ENCODE measurements at regions not wholly inside any gene's neighbourhood (a gene's known extent, or its start where the extent isn't known, plus 50 kb on each side); places are given as distances from the start of the nearest gene placed in this dataset.
"Not testable (repeated sequence)": the region's sequence is repeated elsewhere in the genome, so short reads cannot be mapped to it uniquely, and the experiment has no call there.

DNA sequence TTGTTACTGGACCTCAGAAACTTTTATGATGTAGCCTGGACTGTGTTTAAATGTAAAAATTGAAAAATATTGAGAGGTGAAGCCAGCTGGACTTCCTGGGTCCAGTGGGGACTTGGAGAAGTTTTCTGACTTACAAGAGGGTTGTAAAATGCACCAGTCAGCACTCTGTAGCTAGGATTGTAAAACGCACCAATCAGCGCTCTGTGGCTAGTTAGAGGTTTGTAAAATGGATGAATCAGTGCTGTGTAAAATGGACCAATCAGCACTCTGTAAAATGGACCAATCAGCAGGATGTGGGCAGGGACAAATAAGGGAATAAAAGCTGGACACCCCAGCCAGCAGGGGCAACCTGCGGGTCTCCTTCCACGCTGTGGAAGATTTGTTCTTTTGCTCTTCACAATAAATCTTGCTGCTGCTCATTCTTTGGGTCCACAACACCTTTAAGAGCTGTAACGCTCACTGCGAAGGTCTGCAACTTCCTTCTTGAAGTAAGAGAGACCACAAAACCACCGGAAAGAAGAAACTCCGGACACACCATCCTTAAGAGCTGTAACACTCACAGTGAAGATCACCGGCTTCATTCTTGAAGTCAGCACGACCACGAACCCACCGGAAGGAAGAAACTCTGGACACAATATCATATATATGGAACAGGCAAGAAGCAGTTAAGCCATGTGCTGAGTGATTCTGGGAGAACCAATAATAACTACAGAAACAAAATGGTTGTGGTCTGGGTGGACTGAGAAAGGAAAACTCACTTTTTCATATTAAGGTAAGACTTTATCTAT, 201.3 kb downstream of the GABRG2 start:
- Mint-ChIP-seq H3K4me3 (no peak overlapping the region), H3K27me3 (no peaks in the 10 kb centered on the region), H3K9me3 (ENCODE audit: low read depth) (peaks cover 2% of the 10 kb centered on the region), H3K4me1 (no peaks in the 10 kb centered on the region), H3K36me3 (ENCODE audit: low read depth) (no peaks in the 10 kb centered on the region), H3K27ac (no peak overlapping the region)
- intact Hi-C loops (cut with DNase I, micrococcal nuclease) = no loop called here
- ATAC-seq (no peak), DNase-seq (no peak)
- ChIA-PET CTCF (interaction anchor here (0.6 kb wide), 1 partner anchor 12 kb away, joined by 3 read pairs; no protein-coding TSS in a partner anchor), POLR2A (no interaction called here)

- ATAC-seq (no peak), DNase-seq (no peak)
- no peaks in the 10 kb centered on the region for H3K27me3 Mint-ChIP-seq
- ChIA-PET CTCF (no interaction called here), POLR2A (no interaction called here)
- H3K4me3 Mint-ChIP-seq = no peak overlapping the region
- no peaks in the 10 kb centered on the region for H3K4me1 Mint-ChIP-seq
- H3K9me3 Mint-ChIP-seq (ENCODE audit: low read depth) = peaks cover 2% of the 10 kb centered on the region
- intact Hi-C loops (cut with DNase I, micrococcal nuclease) = no loop called here
- H3K36me3 Mint-ChIP-seq (ENCODE audit: low read depth) = no peaks in the 10 kb centered on the region
- H3K27ac Mint-ChIP-seq = no peak overlapping the region
Observed at GRCh38 chr5:162272417-162272816, 204.8 kb downstream of the GABRG2 start.

- H3K9me3 Mint-ChIP-seq (ENCODE audit: low read depth) = no peaks in the 10 kb centered on the region
- intact Hi-C loops (cut with DNase I, micrococcal nuclease) = no loop called here
- CTCF ChIA-PET = no interaction called here
- H3K27me3 Mint-ChIP-seq = no peaks in the 10 kb centered on the region
- POLR2A ChIA-PET = no interaction called here
- H3K4me1 Mint-ChIP-seq = no peaks in the 10 kb centered on the region
- H3K27ac Mint-ChIP-seq = no peak overlapping the region
- no peak for DNase-seq
- no peaks in the 10 kb centered on the region for H3K36me3 Mint-ChIP-seq (ENCODE audit: low read depth)
- ATAC-seq = no peak
- H3K4me3 Mint-ChIP-seq = no peak overlapping the region
Observed at GRCh38 chr5:162274679-162275078, 207.1 kb downstream of the GABRG2 start.

DNA sequence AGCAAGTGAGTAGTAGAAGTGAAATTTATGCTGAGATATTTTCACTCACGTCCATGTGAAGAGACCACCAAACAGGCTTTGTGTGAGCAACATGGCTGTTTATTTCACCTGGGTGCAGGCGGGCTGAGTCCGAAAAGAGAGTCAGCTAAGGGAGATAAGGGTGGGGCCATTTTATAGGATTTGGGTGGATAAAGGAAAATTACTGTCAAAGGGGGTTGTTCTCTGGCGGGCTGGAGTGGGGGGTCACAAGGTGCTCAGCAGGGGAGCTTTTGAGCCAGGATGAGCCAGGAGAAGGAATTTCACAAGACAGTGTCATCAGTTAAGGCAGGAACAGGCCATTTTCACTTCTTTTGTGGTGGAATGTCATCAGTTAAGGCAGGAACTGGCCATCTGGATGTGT, 207.8 kb downstream of the GABRG2 start:
- intact Hi-C loops (cut with DNase I, micrococcal nuclease); H3K4me1 Mint-ChIP-seq; ATAC-seq; DNase-seq; H3K27ac Mint-ChIP-seq; CTCF ChIA-PET; H3K36me3 Mint-ChIP-seq (ENCODE audit: low read depth); H3K4me3 Mint-ChIP-seq; POLR2A ChIA-PET; H3K9me3 Mint-ChIP-seq (ENCODE audit: low read depth); H3K27me3 Mint-ChIP-seq: not testable (repeated sequence)

- Mint-ChIP-seq H3K4me3 (no peak overlapping the region), H3K4me1 (no peaks in the 10 kb centered on the region), H3K36me3 (ENCODE audit: low read depth) (no peaks in the 10 kb centered on the region), H3K9me3 (ENCODE audit: low read depth) (peaks cover 3% of the 10 kb centered on the region), H3K27ac (no peak overlapping the region), H3K27me3 (no peaks in the 10 kb centered on the region)
- intact Hi-C loops (cut with DNase I, micrococcal nuclease) = no loop called here
- ATAC-seq (no peak), DNase-seq (no peak)
- ChIA-PET POLR2A (no interaction called here), CTCF (no interaction called here)
Observed at GRCh38 chr5:162282191-162282590, 214.6 kb downstream of the GABRG2 start.

DNA sequence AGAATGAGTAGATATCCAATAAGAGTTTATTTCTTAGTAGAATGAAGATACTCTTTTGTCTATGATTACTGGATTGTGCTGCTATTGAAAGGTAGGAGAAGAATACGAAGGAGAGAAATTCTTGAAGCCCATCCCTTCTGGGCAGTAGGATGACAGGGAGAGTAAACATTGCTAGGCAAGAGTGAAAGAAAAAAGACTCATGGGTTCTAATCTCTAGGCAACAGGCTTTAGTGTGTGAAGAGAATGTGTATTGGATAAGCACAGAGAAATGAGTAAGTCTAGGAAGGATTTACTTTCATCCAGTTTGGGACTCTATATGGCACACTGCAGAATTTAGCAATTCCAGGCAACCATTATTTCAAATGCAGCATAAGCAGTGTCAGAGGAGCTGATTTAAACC, 216.0 kb downstream of the GABRG2 start:
- no peaks in the 10 kb centered on the region for H3K4me1 Mint-ChIP-seq
- peaks cover 3% of the 10 kb centered on the region for H3K9me3 Mint-ChIP-seq (ENCODE audit: low read depth)
- H3K27ac Mint-ChIP-seq = no peak overlapping the region
- H3K27me3 Mint-ChIP-seq = no peaks in the 10 kb centered on the region
- no peaks in the 10 kb centered on the region for H3K36me3 Mint-ChIP-seq (ENCODE audit: low read depth)
- intact Hi-C loops (cut with DNase I, micrococcal nuclease) = no loop called here
- no peak overlapping the region for H3K4me3 Mint-ChIP-seq
- DNase-seq (no peak), ATAC-seq (no peak)
- CTCF ChIA-PET = interaction anchor here (0.8 kb wide), 1 partner anchor 1257 kb away, joined by 3 read pairs; no protein-coding TSS in a partner anchor
- POLR2A ChIA-PET = no interaction called here

DNA sequence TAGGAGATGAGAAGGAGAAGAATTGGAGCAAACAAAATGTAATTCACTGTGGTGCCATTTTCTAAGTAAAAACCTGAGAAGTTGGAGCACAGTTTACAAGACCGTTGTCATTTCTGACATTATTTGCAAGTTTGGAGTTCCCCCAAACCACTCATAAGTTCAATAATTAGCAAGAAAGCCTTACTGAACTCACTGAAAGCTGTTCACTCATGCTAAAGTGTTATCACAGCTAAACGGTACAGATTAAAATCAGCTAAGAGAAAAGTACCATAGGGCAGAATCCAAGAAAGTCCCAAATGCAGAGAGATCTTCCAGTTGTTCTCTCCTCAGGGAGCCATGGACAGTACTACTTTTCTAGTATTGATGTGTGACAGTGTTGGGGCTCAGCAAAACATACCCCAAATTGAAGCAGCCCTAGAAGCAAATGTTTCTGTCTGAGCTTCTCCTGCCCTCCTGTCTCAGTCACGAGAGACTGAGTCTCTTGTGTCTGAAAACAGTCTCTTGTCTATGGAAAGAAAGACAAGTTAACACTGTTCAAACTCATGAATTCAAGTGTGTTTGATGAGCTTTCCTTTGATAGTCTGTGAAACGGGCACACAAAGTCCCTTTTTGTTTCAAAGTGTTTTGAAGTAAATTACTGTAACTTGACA, 221.2 kb downstream of the GABRG2 start:
- no peaks in the 10 kb centered on the region for H3K36me3 Mint-ChIP-seq (ENCODE audit: low read depth)
- no peak for ATAC-seq
- intact Hi-C loops (cut with DNase I, micrococcal nuclease) = no loop called here

DNA sequence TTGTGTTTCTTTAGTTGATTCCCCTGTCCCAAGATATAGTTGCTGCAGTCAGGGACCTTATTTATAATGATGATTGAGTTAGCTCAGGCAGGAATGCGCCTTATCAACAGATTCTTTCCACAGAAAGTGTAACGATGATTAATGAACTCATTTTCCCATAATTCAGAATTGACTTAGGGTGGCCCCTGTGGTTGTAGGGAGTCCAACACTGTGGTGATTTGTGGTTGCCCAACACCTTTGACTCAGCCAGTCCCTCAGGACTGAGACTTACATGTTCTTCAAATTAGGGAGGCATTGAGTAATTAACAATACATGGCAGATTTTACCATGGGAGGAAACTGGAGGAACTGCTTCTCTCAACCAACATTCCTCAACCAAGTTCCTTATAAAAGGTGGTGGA, 221.9 kb downstream of the GABRG2 start:
- Mint-ChIP-seq H3K4me1 (no peaks in the 10 kb centered on the region), H3K27ac (no peak overlapping the region), H3K27me3 (no peaks in the 10 kb centered on the region), H3K4me3 (no peak overlapping the region), H3K36me3 (ENCODE audit: low read depth) (no peaks in the 10 kb centered on the region), H3K9me3 (ENCODE audit: low read depth) (peaks cover 3% of the 10 kb centered on the region)
- intact Hi-C loops (cut with DNase I, micrococcal nuclease) = no loop called here
- ChIA-PET CTCF (no interaction called here), POLR2A (no interaction called here)
- DNase-seq (no peak), ATAC-seq (no peak)

More for the DNA sequence above, 221.2 kb downstream of the GABRG2 start:
- POLR2A ChIA-PET = no interaction called here
- Mint-ChIP-seq H3K4me3 (no peak overlapping the region), H3K4me1 (no peaks in the 10 kb centered on the region), H3K9me3 (ENCODE audit: low read depth) (peaks cover 3% of the 10 kb centered on the region), H3K27me3 (no peaks in the 10 kb centered on the region), H3K27ac (no peak overlapping the region)
- CTCF ChIA-PET = no interaction called here
- no peak for DNase-seq

GRCh38 chr5:162299793-162300192, 232.2 kb downstream of the GABRG2 start:
- ChIA-PET POLR2A (no interaction called here), CTCF (no interaction called here)
- intact Hi-C loops (cut with DNase I, micrococcal nuclease) = no loop called here
- H3K9me3 Mint-ChIP-seq (ENCODE audit: low read depth) = no peaks in the 10 kb centered on the region
- no peak overlapping the region for H3K27ac Mint-ChIP-seq
- no peak for DNase-seq
- ATAC-seq = no peak
- H3K4me3 Mint-ChIP-seq = no peak overlapping the region
- no peaks in the 10 kb centered on the region for H3K27me3 Mint-ChIP-seq
- H3K4me1 Mint-ChIP-seq = no peaks in the 10 kb centered on the region
- H3K36me3 Mint-ChIP-seq (ENCODE audit: low read depth) = no peaks in the 10 kb centered on the region

GRCh38 chr5:162301356-162301755, 233.8 kb downstream of the GABRG2 start:
- Mint-ChIP-seq H3K27ac (no peak overlapping the region), H3K36me3 (ENCODE audit: low read depth) (no peaks in the 10 kb centered on the region), H3K4me3 (no peak overlapping the region), H3K4me1 (no peaks in the 10 kb centered on the region), H3K27me3 (no peaks in the 10 kb centered on the region), H3K9me3 (ENCODE audit: low read depth) (peaks cover 4% of the 10 kb centered on the region)
- POLR2A ChIA-PET = no interaction called here
- ATAC-seq (no peak), DNase-seq (no peak)
- intact Hi-C loops (cut with DNase I, micrococcal nuclease) = no loop called here
- CTCF ChIA-PET = no interaction called here

DNA sequence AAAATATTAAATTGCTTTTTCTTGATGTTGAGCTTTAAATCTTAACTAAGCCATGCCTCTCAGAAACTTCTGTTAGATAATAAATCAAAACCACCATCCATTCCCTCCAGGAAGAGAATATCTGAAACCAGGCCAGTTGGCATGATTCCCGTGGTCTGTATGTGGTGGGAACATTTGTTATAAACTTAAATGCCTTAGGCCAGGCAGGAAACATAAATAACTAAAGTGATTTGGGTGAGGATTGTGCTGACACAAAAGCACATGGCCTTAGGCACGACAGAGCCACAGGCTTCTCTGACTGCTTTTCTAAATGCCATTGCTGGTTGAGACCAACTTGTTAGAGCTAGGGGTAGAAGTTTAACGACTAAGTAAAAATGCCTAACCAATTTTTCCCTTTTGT, 255.9 kb downstream of the GABRG2 start:
- H3K27me3 Mint-ChIP-seq = no peaks in the 10 kb centered on the region
- no peak overlapping the region for H3K4me3 Mint-ChIP-seq
- no peak for DNase-seq
- POLR2A ChIA-PET = no interaction called here
- CTCF ChIA-PET = no interaction called here
- intact Hi-C loops (cut with DNase I, micrococcal nuclease) = no loop called here
- no peaks in the 10 kb centered on the region for H3K36me3 Mint-ChIP-seq (ENCODE audit: low read depth)
- no peak overlapping the region for H3K27ac Mint-ChIP-seq
- ATAC-seq = no peak
- peaks cover 9% of the 10 kb centered on the region for H3K9me3 Mint-ChIP-seq (ENCODE audit: low read depth)
- H3K4me1 Mint-ChIP-seq = no peaks in the 10 kb centered on the region

DNA sequence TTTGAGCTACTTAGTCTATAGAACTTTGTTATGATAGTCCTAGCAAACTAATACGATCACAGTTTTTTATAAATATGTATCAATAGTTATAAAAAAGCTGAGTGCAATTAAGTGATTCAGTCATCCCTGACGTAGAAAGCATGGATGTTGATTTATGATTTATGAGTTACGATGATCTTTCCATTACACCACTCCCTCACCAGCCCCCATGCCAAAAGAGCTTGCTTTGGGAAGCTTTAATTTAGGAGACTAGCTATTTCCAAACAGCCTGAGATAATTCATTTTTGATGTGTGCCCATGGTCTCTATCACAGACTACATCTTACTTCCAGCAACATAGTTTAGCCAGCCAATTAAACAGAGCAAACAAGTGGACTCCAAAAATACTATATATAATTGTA, 256.8 kb downstream of the GABRG2 start:
- H3K27me3 Mint-ChIP-seq = no peaks in the 10 kb centered on the region
- no peaks in the 10 kb centered on the region for H3K4me1 Mint-ChIP-seq
- DNase-seq (no peak), ATAC-seq (no peak)
- ChIA-PET CTCF (no interaction called here), POLR2A (no interaction called here)
- intact Hi-C loops (cut with DNase I, micrococcal nuclease) = no loop called here
- H3K36me3 Mint-ChIP-seq (ENCODE audit: low read depth) = no peaks in the 10 kb centered on the region
- H3K4me3 Mint-ChIP-seq = no peak overlapping the region
- peaks cover 12% of the 10 kb centered on the region for H3K9me3 Mint-ChIP-seq (ENCODE audit: low read depth)
- H3K27ac Mint-ChIP-seq = no peak overlapping the region
